T-helper 1 cell (primary cell): ENCODE measurements at regions not wholly inside any gene's neighbourhood (a gene's known extent, or its start where the extent isn't known, plus 50 kb on each side); places are given as distances from the start of the nearest gene placed in this dataset.

Experiments used
- DNase-seq, 5 donors: peaks; one replicate each; pipeline ENCODE4 v3.0.0-alpha.2; 2012 to 2020

- no peak for DNase-seq
Observed at GRCh38 chr18:45350404-45351156, 264.7 kb upstream of the SLC14A2 start.

GRCh38 chr18:45352874-45353273 is 262.4 kb upstream of the SLC14A2 start:
- DNase-seq, result no peak

- no peak for DNase-seq
Observed at GRCh38 chr18:45353530-45353929, 261.7 kb upstream of the SLC14A2 start.

GRCh38 chr18:45355944-45356520 is 259.2 kb upstream of the SLC14A2 start:
- DNase-seq, result no peak

GRCh38 chr18:45357686-45358470 is 257.4 kb upstream of the SLC14A2 start:
- no peak for DNase-seq

- no peak for DNase-seq
Observed at GRCh38 chr18:45359275-45360009, 255.8 kb upstream of the SLC14A2 start.

GRCh38 chr18:45361125-45361851 is 254.0 kb upstream of the SLC14A2 start:
- no peak for DNase-seq

- no peak for DNase-seq
Observed at GRCh38 chr18:45363196-45363595, 252.1 kb upstream of the SLC14A2 start.

- no peak for DNase-seq
Observed at GRCh38 chr18:45365835-45366234, 249.4 kb upstream of the SLC14A2 start.

- no peak for DNase-seq
Observed at GRCh38 chr18:45370255-45371010, 244.8 kb upstream of the SLC14A2 start.

GRCh38 chr18:45373286-45373880 is 241.9 kb upstream of the SLC14A2 start:
- no peak for DNase-seq

GRCh38 chr18:45374236-45374635 is 241.0 kb upstream of the SLC14A2 start:
- DNase-seq, result no peak

- DNase-seq, result no peak
Observed at GRCh38 chr18:45374878-45375630, 240.2 kb upstream of the SLC14A2 start.

- DNase-seq, result no peak
Observed at GRCh38 chr18:45376193-45376592, 239.1 kb upstream of the SLC14A2 start.

- DNase-seq, result no peak
Observed at GRCh38 chr18:45378308-45378707, 237.0 kb upstream of the SLC14A2 start.

GRCh38 chr18:45378933-45379332 is 236.3 kb upstream of the SLC14A2 start:
- no peak for DNase-seq

- DNase-seq, result no peak
Observed at GRCh38 chr18:45379903-45380302, 235.4 kb upstream of the SLC14A2 start.

- no peak for DNase-seq
Observed at GRCh38 chr18:45381282-45381681, 234.0 kb upstream of the SLC14A2 start.

GRCh38 chr18:45383228-45383627 is 232.0 kb upstream of the SLC14A2 start:
- no peak for DNase-seq
